GM12878 (cell line): ENCODE measurements at regions not wholly inside any gene's neighbourhood (a gene's known extent, or its start where the extent isn't known, plus 50 kb on each side); places are given as distances from the start of the nearest gene placed in this dataset.

Source experiments
- ATAC-seq: fragments of 200-7000 bp; cut with Tn5 transposase; 3 replicates; pipeline ENCODE4 v1.9.1; 2020; ENCODE audit warnings: mild to moderate bottlenecking, moderate library complexity
- BruUV-seq: library from RNA; stranded (reverse); fragments of 400-500 nt; replicated peaks from 2 replicates; lab custom pipeline; 2021; lab: Mats Ljungman, UMichigan
- CTCF ChIA-PET: fragments of 300-600 bp; sonication (Branson Sonifier 250); formaldehyde crosslinking; extraction: SDS; loops from one replicate; lab custom pipeline; 2021; ENCODE audit warnings: inconsistent platforms; lab: Yijun Ruan, JAX
- POLR2A ChIA-PET: fragments of 350-600 bp; formaldehyde crosslinking; extraction: SDS; loops from one replicate; lab custom pipeline; 2021; ENCODE audit warnings: inconsistent platforms; lab: Charles Lee
- RAD21 ChIA-PET: fragments of 300-600 bp; sonication (Branson Sonifier 250); formaldehyde crosslinking; loops from one replicate; lab custom pipeline; 2023; ENCODE audit warnings: antibody characterized with exemption; ENCODE audit not compliant: unreplicated experiment; lab: Charles Lee
- SMC1A ChIA-PET: fragments of 300-600 bp; sonication (Branson Sonifier 250); formaldehyde crosslinking; loops from one replicate; lab custom pipeline; 2023; ENCODE audit not compliant: unreplicated experiment, uncharacterized antibody; lab: Charles Lee
- DNase-seq: peaks from one replicate; pipeline ENCODE4 v3.0.0-alpha.2; 2011; ENCODE audit warnings: low read depth, low spot score
- FAIRE-seq: peaks from 3 replicates; lab custom pipeline; 2011; peaks lifted over from hg19 to GRCh38; lab: Jason Lieb, UNC
- H2AFZ ChIP-seq: 2 replicates; pipeline ENCODE4 v1.6.0; 2011; ENCODE audit warnings: low read depth, low read length, control low read depth; ENCODE audit not compliant: control insufficient read depth
- H3K27ac ChIP-seq: 2 replicates; pipeline ENCODE4 v1.5.1; 2011; ENCODE audit warnings: control low read depth; ENCODE audit not compliant: control insufficient read depth, insufficient read depth
- H3K27me3 ChIP-seq, 2 experiments: replicated peaks in 1 of 2; 2 replicates each; pipeline versions ENCODE4 v1.6.0 to v1.6.1; 2011; ENCODE audit warnings: low read length in 1 of 2; ENCODE audit not compliant: control insufficient read depth in 2 of 2, insufficient read depth in 2 of 2
- H3K36me3 ChIP-seq, 2 experiments: 2 replicates each; pipeline ENCODE4 v1.5.1; 2011; ENCODE audit warnings: low read length in 1 of 2; ENCODE audit not compliant: control insufficient read depth in 2 of 2, insufficient read depth in 2 of 2
- H3K4me1 ChIP-seq: 2 replicates; pipeline ENCODE4 v1.6.1; 2011; ENCODE audit warnings: mild to moderate bottlenecking, low read length, moderate library complexity, mixed read lengths; ENCODE audit not compliant: control insufficient read depth, insufficient read depth
- H3K4me2 ChIP-seq: 2 replicates; pipeline ENCODE4 v1.6.0; 2011; ENCODE audit warnings: control low read depth; ENCODE audit not compliant: control insufficient read depth, insufficient read depth
- H3K4me3 ChIP-seq: fragments of 200-600 bp; sonication (generic); 2 replicates; pipeline ENCODE4 v1.5.1; 2016
- H3K79me2 ChIP-seq: 2 replicates; pipeline ENCODE4 v1.6.0; 2011; ENCODE audit warnings: low read length; ENCODE audit not compliant: control insufficient read depth, insufficient read depth
- H3K9ac ChIP-seq: 2 replicates; pipeline ENCODE4 v1.8.0; 2011; ENCODE audit warnings: low read length, control low read depth, mixed read lengths; ENCODE audit not compliant: control insufficient read depth, insufficient read depth
- H3K9me3 ChIP-seq: replicated peaks from 3 replicates; pipeline ENCODE4 v1.5.1; 2011; ENCODE audit warnings: mild to moderate bottlenecking, low read length; ENCODE audit not compliant: control insufficient read depth, insufficient read depth
- H4K20me1 ChIP-seq: 2 replicates; pipeline ENCODE4 v1.6.0; 2011; ENCODE audit not compliant: control insufficient read depth, insufficient read depth
- BCL11A ChIP-seq: IDR thresholded peaks from 2 replicates; pipeline ENCODE4 v1.6.1; 2011; ENCODE audit warnings: low read depth, low read length
- FOXK2 ChIP-seq: fragments of 450-650 bp; IDR thresholded peaks from 2 replicates; pipeline ENCODE4 v1.6.1; 2017; ENCODE audit warnings: mild to moderate bottlenecking, moderate library complexity
- IKZF2 ChIP-seq, 2 experiments: fragments of 450-650 bp; IDR thresholded peaks; 2 replicates each; pipeline ENCODE4 v1.6.1; 2017; ENCODE audit warnings: mild to moderate bottlenecking in 2 of 2, moderate library complexity in 2 of 2
- NFIC ChIP-seq: IDR thresholded peaks from 2 replicates; pipeline ENCODE4 v1.6.1; 2012; ENCODE audit warnings: low read depth, mild to moderate bottlenecking, inconsistent platforms, low read length, moderate library complexity
- NFYB ChIP-seq: IDR thresholded peaks from 2 replicates; pipeline ENCODE4 v1.6.1; 2011; ENCODE audit warnings: low read depth, mild to moderate bottlenecking, low read length, improper control_type of control experiment, moderate library complexity; ENCODE audit not compliant: insufficient read depth
- PAX5 ChIP-seq: IDR thresholded peaks from 2 replicates; pipeline ENCODE4 v1.6.1; 2011; ENCODE audit warnings: low read depth, low read length, borderline replicate concordance
- RAD21 ChIP-seq: IDR thresholded peaks from 2 replicates; pipeline ENCODE4 v1.6.1; 2011; ENCODE audit warnings: mild to moderate bottlenecking, low read depth, low read length, moderate library complexity; ENCODE audit not compliant: insufficient read depth
- RCOR1 ChIP-seq: conservative IDR thresholded peaks from 2 replicates; pipeline ENCODE4 v1.6.1; 2012; ENCODE audit warnings: low read depth, low read length, improper control_type of control experiment
- SMARCA5 ChIP-seq: fragments of 450-650 bp; IDR thresholded peaks from 2 replicates; pipeline ENCODE4 v1.6.1; 2017; ENCODE audit warnings: mild to moderate bottlenecking
- SRF ChIP-seq, 2 experiments: IDR thresholded peaks; 2 replicates each; pipeline ENCODE4 v1.6.1; 2011; ENCODE audit warnings: low read depth in 2 of 2, low read length in 2 of 2, mild to moderate bottlenecking in 1 of 2, moderate library complexity in 1 of 2
- SUZ12 ChIP-seq: fragments of 200-600 bp; sonication (generic); IDR thresholded peaks from one replicate; pipeline ENCODE4 v1.6.1; 2018; ENCODE audit warnings: antibody characterized with exemption, mild to moderate bottlenecking; ENCODE audit not compliant: unreplicated experiment
- ZNF24 ChIP-seq: fragments of 450-650 bp; IDR thresholded peaks from 2 replicates; pipeline ENCODE4 v1.6.1; 2017; ENCODE audit warnings: antibody characterized with exemption, mild to moderate bottlenecking
- ZNF384 ChIP-seq: IDR thresholded peaks from 2 replicates; pipeline ENCODE4 v1.6.1; 2012; ENCODE audit warnings: low read depth, mild to moderate bottlenecking, low read length, improper control_type of control experiment, borderline replicate concordance
- in situ Hi-C: fragments of 300-500 bp; cut with MboI; formaldehyde crosslinking; loops from 9 replicates; pipeline ENCODE4 v1.14.3; 2018; ENCODE audit warnings: mixed read lengths
- intact Hi-C: fragments of 100-400 bp; cut with micrococcal nuclease; formaldehyde crosslinking; loops from one replicate; pipeline ENCODE4 v1.14.2; 2022; ENCODE audit not compliant: unreplicated experiment
- TF ChIP-seq, protein P1 (sequence below): fragments of 450-650 bp; formaldehyde crosslinking; IDR thresholded peaks from 2 replicates; pipeline ENCODE4 v1.5.0; 2022; ENCODE audit warnings: mild to moderate bottlenecking, missing genetic modification characterization
- TF ChIP-seq, protein P2 (sequence below): fragments of 450-650 bp; IDR thresholded peaks from 2 replicates; pipeline ENCODE4 v1.6.1; 2018; ENCODE audit warnings: mild to moderate bottlenecking, low read depth, moderate library complexity; ENCODE audit not compliant: partially characterized antibody
- TF ChIP-seq, protein P3 (sequence below): fragments of 450-650 bp; IDR thresholded peaks from 2 replicates; pipeline ENCODE4 v1.6.1; 2017; ENCODE audit warnings: mild to moderate bottlenecking, moderate library complexity

DNA sequence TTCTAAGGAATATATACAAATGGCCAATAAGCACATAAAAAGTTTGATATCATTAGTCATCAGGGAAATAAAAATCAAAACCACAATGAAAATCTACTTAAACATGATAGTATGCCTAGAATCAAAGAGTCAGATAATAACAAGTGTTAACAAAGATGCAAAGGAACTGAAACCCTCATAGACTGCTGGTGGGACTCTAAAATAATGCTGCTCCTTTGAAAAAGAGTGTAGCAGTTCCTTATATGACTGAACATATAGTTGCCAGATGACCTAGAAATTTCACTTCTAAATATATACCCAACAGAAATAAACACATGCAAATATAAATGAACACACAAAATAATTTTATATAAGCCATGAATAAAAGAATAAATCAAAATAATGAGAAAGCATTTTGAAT, 205.1 kb upstream of the CTSO start:
- in situ Hi-C loops (no loop called here), intact Hi-C loops (no loop called here)
- ChIA-PET RAD21 (no interaction called here), POLR2A (no interaction called here), SMC1A (interaction anchor here (0.6 to 1.5 kb wide), 3 partner anchors 11 to 790 kb away, joined by 3 to 4 read pairs (median 4); no protein-coding TSS in a partner anchor), CTCF (interaction anchor here (1.7 to 2.2 kb wide), 2 partner anchors 10 to 11 kb away, joined by 8 to 11 read pairs; no protein-coding TSS in a partner anchor)
- no peaks in the 10 kb centered on the region for H3K27me3 ChIP-seq
- H3K9me3 ChIP-seq: no peaks in the 10 kb centered on the region
- no peak overlapping the region for H2AFZ ChIP-seq
- no TSS peak for BruUV-seq
- H3K79me2 ChIP-seq: no peaks in the 10 kb centered on the region
- H4K20me1 ChIP-seq: no peaks in the 10 kb centered on the region
- H3K4me2 ChIP-seq: no peak overlapping the region
- DNase-seq (no peak), FAIRE-seq (peak; percentile 73), ATAC-seq (peak; percentile 99)
- H3K36me3 ChIP-seq: no peaks in the 10 kb centered on the region
- H3K4me3 ChIP-seq: no peak overlapping the region
- H3K4me1 ChIP-seq: peaks cover 6% of the 10 kb centered on the region; the same call in 1 of the 2 replicates
- H3K27ac ChIP-seq: no peak overlapping the region
- H3K9ac ChIP-seq: no peak overlapping the region
- TF ChIP-seq PAX5 (no peak), IKZF2 (IDR thresholded peaks at IDR 0.05) (peak in 1 of 2 experiments; percentile 45; a peak in 2 of 4 replicates), FOXK2 (no peak), RAD21 (no peak), BCL11A (no peak), SUZ12 (no peak), ZNF384 (no peak), ZNF24 (peak; percentile 33; the same call in 1 of the 2 replicates), SRF (IDR thresholded peaks at IDR 0.05; ENCODE audit: low read depth in 2 of 2, low read length in 2 of 2) (no peak), SMARCA5 (peak; percentile 49; the same call in 1 of the 2 replicates), NFYB (no peak), RCOR1 (no peak), NFIC (peak; percentile 85)
- TF ChIP-seq, protein P1, sequence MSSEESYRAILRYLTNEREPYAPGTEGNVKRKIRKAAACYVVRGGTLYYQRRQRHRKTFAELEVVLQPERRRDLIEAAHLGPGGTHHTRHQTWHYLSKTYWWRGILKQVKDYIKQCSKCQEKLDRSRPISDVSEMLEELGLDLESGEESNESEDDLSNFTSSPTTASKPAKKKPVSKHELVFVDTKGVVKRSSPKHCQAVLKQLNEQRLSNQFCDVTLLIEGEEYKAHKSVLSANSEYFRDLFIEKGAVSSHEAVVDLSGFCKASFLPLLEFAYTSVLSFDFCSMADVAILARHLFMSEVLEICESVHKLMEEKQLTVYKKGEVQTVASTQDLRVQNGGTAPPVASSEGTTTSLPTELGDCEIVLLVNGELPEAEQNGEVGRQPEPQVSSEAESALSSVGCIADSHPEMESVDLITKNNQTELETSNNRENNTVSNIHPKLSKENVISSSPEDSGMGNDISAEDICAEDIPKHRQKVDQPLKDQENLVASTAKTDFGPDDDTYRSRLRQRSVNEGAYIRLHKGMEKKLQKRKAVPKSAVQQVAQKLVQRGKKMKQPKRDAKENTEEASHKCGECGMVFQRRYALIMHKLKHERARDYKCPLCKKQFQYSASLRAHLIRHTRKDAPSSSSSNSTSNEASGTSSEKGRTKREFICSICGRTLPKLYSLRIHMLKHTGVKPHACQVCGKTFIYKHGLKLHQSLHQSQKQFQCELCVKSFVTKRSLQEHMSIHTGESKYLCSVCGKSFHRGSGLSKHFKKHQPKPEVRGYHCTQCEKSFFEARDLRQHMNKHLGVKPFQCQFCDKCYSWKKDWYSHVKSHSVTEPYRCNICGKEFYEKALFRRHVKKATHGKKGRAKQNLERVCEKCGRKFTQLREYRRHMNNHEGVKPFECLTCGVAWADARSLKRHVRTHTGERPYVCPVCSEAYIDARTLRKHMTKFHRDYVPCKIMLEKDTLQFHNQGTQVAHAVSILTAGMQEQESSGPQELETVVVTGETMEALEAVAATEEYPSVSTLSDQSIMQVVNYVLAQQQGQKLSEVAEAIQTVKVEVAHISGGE (CRISPR knock-in tag): no peak
- TF ChIP-seq, protein P2, sequence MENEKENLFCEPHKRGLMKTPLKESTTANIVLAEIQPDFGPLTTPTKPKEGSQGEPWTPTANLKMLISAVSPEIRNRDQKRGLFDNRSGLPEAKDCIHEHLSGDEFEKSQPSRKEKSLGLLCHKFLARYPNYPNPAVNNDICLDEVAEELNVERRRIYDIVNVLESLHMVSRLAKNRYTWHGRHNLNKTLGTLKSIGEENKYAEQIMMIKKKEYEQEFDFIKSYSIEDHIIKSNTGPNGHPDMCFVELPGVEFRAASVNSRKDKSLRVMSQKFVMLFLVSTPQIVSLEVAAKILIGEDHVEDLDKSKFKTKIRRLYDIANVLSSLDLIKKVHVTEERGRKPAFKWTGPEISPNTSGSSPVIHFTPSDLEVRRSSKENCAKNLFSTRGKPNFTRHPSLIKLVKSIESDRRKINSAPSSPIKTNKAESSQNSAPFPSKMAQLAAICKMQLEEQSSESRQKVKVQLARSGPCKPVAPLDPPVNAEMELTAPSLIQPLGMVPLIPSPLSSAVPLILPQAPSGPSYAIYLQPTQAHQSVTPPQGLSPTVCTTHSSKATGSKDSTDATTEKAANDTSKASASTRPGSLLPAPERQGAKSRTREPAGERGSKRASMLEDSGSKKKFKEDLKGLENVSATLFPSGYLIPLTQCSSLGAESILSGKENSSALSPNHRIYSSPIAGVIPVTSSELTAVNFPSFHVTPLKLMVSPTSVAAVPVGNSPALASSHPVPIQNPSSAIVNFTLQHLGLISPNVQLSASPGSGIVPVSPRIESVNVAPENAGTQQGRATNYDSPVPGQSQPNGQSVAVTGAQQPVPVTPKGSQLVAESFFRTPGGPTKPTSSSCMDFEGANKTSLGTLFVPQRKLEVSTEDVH: no peak
- TF ChIP-seq, protein P3, sequence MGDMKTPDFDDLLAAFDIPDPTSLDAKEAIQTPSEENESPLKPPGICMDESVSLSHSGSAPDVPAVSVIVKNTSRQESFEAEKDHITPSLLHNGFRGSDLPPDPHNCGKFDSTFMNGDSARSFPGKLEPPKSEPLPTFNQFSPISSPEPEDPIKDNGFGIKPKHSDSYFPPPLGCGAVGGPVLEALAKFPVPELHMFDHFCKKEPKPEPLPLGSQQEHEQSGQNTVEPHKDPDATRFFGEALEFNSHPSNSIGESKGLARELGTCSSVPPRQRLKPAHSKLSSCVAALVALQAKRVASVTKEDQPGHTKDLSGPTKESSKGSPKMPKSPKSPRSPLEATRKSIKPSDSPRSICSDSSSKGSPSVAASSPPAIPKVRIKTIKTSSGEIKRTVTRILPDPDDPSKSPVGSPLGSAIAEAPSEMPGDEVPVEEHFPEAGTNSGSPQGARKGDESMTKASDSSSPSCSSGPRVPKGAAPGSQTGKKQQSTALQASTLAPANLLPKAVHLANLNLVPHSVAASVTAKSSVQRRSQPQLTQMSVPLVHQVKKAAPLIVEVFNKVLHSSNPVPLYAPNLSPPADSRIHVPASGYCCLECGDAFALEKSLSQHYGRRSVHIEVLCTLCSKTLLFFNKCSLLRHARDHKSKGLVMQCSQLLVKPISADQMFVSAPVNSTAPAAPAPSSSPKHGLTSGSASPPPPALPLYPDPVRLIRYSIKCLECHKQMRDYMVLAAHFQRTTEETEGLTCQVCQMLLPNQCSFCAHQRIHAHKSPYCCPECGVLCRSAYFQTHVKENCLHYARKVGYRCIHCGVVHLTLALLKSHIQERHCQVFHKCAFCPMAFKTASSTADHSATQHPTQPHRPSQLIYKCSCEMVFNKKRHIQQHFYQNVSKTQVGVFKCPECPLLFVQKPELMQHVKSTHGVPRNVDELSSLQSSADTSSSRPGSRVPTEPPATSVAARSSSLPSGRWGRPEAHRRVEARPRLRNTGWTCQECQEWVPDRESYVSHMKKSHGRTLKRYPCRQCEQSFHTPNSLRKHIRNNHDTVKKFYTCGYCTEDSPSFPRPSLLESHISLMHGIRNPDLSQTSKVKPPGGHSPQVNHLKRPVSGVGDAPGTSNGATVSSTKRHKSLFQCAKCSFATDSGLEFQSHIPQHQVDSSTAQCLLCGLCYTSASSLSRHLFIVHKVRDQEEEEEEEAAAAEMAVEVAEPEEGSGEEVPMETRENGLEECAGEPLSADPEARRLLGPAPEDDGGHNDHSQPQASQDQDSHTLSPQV: no peak
